GM10266 (cell line): ENCODE measurements at regions not wholly inside any gene's neighbourhood (a gene's known extent, or its start where the extent isn't known, plus 50 kb on each side); places are given as distances from the start of the nearest gene placed in this dataset.
"Not testable (repeated sequence)": the region's sequence is repeated elsewhere in the genome, so short reads cannot be mapped to it uniquely, and the experiment has no call there.

ENCODE experiments used
- DNase-seq: peaks from one replicate; pipeline ENCODE4 v3.0.0; 2012; ENCODE audit errors: extremely low spot score
- TF ChIP-seq, protein P1 (sequence below): IDR thresholded peaks from 2 replicates; pipeline ENCODE4 v1.5.1; 2012; ENCODE audit warnings: mild to moderate bottlenecking, low read depth; ENCODE audit not compliant: control insufficient read depth, insufficient read depth; ENCODE audit errors: missing control alignments

DNA sequence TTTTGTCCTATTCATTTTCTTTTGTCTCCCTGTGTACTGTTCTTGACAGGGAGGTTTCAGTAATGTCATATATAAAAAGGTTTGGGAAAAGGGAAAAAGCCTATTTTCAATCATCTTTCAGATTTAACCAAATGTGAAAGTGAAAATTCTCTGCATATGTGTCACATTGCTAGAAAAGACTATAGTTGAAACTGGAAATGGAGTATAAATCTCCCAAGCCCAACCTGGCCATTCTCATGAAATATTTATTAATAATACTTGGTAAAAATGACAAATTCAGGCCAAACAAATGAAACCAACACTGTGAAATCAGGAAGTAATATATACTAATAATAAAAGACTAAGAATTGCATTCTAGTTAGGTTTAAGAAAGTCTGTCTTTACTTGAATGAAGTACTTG, 1129.2 kb downstream of the SLC16A7 start:
- DNase-seq, result no peak
- TF ChIP-seq, protein P1, sequence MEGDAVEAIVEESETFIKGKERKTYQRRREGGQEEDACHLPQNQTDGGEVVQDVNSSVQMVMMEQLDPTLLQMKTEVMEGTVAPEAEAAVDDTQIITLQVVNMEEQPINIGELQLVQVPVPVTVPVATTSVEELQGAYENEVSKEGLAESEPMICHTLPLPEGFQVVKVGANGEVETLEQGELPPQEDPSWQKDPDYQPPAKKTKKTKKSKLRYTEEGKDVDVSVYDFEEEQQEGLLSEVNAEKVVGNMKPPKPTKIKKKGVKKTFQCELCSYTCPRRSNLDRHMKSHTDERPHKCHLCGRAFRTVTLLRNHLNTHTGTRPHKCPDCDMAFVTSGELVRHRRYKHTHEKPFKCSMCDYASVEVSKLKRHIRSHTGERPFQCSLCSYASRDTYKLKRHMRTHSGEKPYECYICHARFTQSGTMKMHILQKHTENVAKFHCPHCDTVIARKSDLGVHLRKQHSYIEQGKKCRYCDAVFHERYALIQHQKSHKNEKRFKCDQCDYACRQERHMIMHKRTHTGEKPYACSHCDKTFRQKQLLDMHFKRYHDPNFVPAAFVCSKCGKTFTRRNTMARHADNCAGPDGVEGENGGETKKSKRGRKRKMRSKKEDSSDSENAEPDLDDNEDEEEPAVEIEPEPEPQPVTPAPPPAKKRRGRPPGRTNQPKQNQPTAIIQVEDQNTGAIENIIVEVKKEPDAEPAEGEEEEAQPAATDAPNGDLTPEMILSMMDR, result no peak

DNA sequence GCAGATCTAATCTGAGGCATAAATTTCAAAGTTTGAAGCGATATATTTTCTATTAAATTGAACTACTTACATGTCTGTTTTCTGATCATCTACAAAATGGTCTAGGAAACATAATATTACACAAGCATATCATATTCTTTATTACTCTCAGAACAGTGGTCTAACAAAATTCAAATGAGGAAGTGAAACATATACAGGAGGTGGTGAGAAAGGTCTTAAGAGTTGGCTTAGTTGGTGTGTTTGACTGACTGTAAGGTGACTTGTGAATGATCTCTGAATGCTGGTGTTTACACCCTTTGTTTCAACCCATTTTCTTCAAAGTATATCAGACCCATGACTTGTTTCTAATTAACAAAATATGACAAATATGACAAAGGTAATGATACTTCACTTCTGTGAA, 1156.8 kb downstream of the SLC16A7 start:
- peak; percentile 2 for DNase-seq
- TF ChIP-seq, protein P1, result no peak

- TF ChIP-seq, protein P1, result no peak
- DNase-seq, result no peak
Observed at GRCh38 chr12:60758224-60758623, 1162.4 kb downstream of the SLC16A7 start.

- TF ChIP-seq, protein P1, result no peak
Observed at GRCh38 chr12:60760965-60761364, 1165.1 kb downstream of the SLC16A7 start.

DNA sequence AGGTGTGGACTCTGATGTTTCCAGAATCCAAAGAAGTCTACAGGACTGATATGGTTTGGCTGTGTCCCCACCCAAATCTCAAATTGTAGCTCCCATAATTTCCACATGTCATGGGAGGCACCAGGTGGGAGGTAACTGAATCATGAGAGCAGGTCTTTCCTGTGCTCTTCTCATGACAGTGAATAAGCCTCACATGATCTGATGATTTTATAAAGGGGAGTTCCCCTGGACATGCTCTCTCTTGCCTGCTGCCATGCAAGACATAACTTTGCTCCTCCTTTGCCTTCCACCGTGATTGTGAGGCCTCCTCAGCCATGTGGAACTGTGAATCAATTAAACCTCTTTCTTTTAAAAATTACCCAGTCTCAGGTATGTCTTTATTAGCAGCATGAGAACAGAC, 1205.3 kb downstream of the SLC16A7 start:
- DNase-seq, result not testable (repeated sequence)

More at GRCh38 chr12:60760965-60761364, 1165.1 kb downstream of the SLC16A7 start:
- no peak for DNase-seq

DNA sequence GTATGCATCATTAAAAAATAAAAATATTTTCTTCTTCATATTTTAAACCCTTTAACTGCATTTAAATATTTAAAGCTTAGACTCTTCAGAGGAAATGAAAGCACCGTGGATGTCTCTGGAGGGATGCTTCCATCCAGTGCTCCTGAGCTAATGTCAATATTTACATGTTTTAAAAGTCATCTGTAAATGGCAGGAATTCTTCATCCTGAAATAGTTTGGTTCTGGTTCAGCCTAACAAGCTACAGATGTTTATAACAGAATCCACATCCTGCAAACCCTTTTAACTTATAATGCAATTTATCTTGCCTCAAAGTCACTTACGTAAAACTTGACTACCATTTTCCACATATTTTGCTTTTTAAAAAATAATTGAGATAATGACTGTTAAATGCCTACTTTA, 1207.3 kb downstream of the SLC16A7 start:
- TF ChIP-seq, protein P1, result no peak
- no peak for DNase-seq

DNA sequence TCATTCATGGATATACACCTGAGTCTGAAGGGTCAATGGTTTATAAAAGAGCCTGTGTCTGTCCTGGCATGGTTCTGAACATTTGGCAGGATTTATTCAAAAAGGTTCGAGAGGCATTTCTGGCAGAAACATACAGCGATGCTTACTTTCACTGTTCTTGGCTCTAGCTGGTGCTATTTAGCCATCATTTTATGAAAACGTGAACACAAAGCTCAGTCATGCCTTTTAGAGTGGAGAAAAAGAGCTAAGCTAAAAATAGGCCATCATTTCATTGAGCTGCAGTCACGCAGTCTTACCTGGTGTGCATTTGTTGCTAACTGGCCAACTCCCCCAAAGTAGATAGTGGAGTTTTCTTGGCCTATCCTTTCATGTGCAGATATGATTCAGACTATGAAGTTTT, 1209.5 kb downstream of the SLC16A7 start:
- no peak for DNase-seq
- TF ChIP-seq, protein P1, result no peak

DNA sequence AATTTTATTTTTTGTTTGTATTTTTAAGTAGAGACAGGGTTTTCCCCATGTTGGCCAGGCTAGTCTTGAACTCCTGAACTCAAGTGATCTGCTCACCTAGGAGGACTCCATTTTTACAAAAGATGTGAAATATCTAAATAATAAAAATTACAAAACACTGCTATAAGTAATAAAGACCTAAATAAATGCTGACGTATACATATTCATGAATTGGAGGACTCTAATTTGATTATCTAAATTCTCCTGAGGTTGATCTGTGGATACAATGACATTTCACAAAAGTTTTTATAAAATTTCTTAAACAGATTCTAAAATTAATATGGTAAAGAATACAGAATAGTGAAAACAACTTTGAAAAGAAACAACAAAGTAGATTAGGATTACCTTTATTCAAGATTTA, 1224.0 kb downstream of the SLC16A7 start:
- TF ChIP-seq, protein P1, result no peak
- DNase-seq, result no peak
